ENCODE measurements at regions not wholly inside any gene's neighbourhood (a gene's known extent, or its start where the extent isn't known, plus 50 kb on each side); places are given as distances from the start of the nearest gene placed in this dataset.

GRCh38 chr13:40026174-40026585 is 370.7 kb downstream of the COG6 start:
- TF ChIP-seq POLR2A (IDR thresholded peaks at IDR 0.05), result no peak
- TF ChIP-seq CTCF (IDR thresholded peaks at IDR 0.05), result no peak
